WTC11 (cell line): ENCODE measurements at regions not wholly inside any gene's neighbourhood (a gene's known extent, or its start where the extent isn't known, plus 50 kb on each side); places are given as distances from the start of the nearest gene placed in this dataset.

Source experiments
- GTF2I ChIP-seq: fragments of 250-450 bp; sonication (Bioruptor Pico); conservative IDR thresholded peaks from 2 replicates; pipeline ENCODE4 v1.4.0; 2021; ENCODE audit warnings: mild to moderate bottlenecking
- TF ChIP-seq, protein P1 (sequence below): fragments of 200-600 bp; IDR thresholded peaks from 2 replicates; pipeline ENCODE4 v1.8.0; 2022; ENCODE audit warnings: antibody characterized with exemption

GRCh38 chr1:101706366-101706765 lies 290.4 kb downstream of the OLFM3 start:
- no peak for TF ChIP-seq GTF2I
- TF ChIP-seq, protein P1, sequence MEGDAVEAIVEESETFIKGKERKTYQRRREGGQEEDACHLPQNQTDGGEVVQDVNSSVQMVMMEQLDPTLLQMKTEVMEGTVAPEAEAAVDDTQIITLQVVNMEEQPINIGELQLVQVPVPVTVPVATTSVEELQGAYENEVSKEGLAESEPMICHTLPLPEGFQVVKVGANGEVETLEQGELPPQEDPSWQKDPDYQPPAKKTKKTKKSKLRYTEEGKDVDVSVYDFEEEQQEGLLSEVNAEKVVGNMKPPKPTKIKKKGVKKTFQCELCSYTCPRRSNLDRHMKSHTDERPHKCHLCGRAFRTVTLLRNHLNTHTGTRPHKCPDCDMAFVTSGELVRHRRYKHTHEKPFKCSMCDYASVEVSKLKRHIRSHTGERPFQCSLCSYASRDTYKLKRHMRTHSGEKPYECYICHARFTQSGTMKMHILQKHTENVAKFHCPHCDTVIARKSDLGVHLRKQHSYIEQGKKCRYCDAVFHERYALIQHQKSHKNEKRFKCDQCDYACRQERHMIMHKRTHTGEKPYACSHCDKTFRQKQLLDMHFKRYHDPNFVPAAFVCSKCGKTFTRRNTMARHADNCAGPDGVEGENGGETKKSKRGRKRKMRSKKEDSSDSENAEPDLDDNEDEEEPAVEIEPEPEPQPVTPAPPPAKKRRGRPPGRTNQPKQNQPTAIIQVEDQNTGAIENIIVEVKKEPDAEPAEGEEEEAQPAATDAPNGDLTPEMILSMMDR, result no peak
